HEK293 (cell line): ENCODE measurements at regions not wholly inside any gene's neighbourhood (a gene's known extent, or its start where the extent isn't known, plus 50 kb on each side); places are given as distances from the start of the nearest gene placed in this dataset.

ENCODE experiments used
- CTCF ChIA-PET: fragments of 350-600 bp; formaldehyde crosslinking; extraction: SDS; loops from one replicate; lab custom pipeline; 2021; ENCODE audit warnings: antibody characterized with exemption; lab: Yijun Ruan, JAX
- POLR2A ChIA-PET: fragments of 300-600 bp; formaldehyde crosslinking; extraction: SDS; loops from one replicate; lab custom pipeline; 2020; ENCODE audit warnings: antibody characterized with exemption, inconsistent platforms; lab: Yijun Ruan, JAX
- H3K27ac ChIP-seq: fragments of 200-500 bp; sonication (Bioruptor generic); 2 replicates; pipeline ENCODE4 v1.5.1; 2014; ENCODE audit warnings: low read depth, low read length, control low read depth, inconsistent platforms; ENCODE audit errors: extremely low read depth
- H3K36me3 ChIP-seq, 2 experiments: fragments of 200-500 bp in 1 of 2; sonication (Bioruptor generic) in 1 of 2; 1 replicate in 1 of 2; 2 replicates in 1 of 2; pipeline ENCODE4 v1.5.1; 2014 to 2017; ENCODE audit warnings: inconsistent platforms in 2 of 2, low read length in 2 of 2; ENCODE audit not compliant: control insufficient read depth in 2 of 2, insufficient read depth in 1 of 2
- H3K4me1 ChIP-seq: fragments of 200-500 bp; sonication (Bioruptor generic); 2 replicates; pipeline ENCODE4 v1.5.1; 2014; ENCODE audit warnings: mild to moderate bottlenecking, low read length, inconsistent platforms; ENCODE audit not compliant: control insufficient read depth, insufficient read depth
- H3K4me3 ChIP-seq: 2 replicates; pipeline ENCODE4 v1.5.1; 2011; ENCODE audit warnings: low read depth, mild to moderate bottlenecking, control low read depth, low read length, moderate library complexity
- H3K9me3 ChIP-seq: fragments of 200-500 bp; sonication (Bioruptor generic); 2 replicates; pipeline ENCODE4 v1.5.1; 2014; ENCODE audit warnings: low read depth, low read length, inconsistent platforms; ENCODE audit not compliant: control insufficient read depth, insufficient read depth
- KLF10 ChIP-seq: fragments of 450-650 bp; IDR thresholded peaks from 2 replicates; pipeline ENCODE4 v1.5.1; 2018; ENCODE audit warnings: missing biosample characterization, mild to moderate bottlenecking, missing genetic modification characterization
- PRDM1 ChIP-seq: fragments of 450-650 bp; formaldehyde crosslinking; IDR thresholded peaks from 2 replicates; pipeline ENCODE4; 2016; ENCODE audit warnings: missing biosample characterization, missing genetic modification characterization
- ZFP3 ChIP-seq: fragments of 450-650 bp; formaldehyde crosslinking; IDR thresholded peaks from 2 replicates; pipeline ENCODE4 v1.5.1; 2016; ENCODE audit warnings: low read depth, missing biosample characterization, missing genetic modification characterization
- ZNF416 ChIP-seq: fragments of 450-650 bp; formaldehyde crosslinking; IDR thresholded peaks from 2 replicates; pipeline ENCODE4 v1.5.1; 2016; ENCODE audit warnings: missing biosample characterization, missing genetic modification characterization
- ZNF558 ChIP-seq: fragments of 450-650 bp; formaldehyde crosslinking; IDR thresholded peaks from 2 replicates; pipeline ENCODE4 v1.5.1; 2016; ENCODE audit warnings: missing biosample characterization, missing genetic modification characterization
- ZNF585B ChIP-seq: fragments of 450-650 bp; formaldehyde crosslinking; IDR thresholded peaks from 2 replicates; pipeline ENCODE4 v1.5.1; 2016; ENCODE audit warnings: missing biosample characterization, missing genetic modification characterization
- ZNF596 ChIP-seq: fragments of 450-650 bp; IDR thresholded peaks from 2 replicates; pipeline ENCODE4 v1.5.0; 2018; ENCODE audit warnings: missing biosample characterization, mild to moderate bottlenecking, missing genetic modification characterization, moderate library complexity
- ZNF621 ChIP-seq: fragments of 450-650 bp; formaldehyde crosslinking; IDR thresholded peaks from 2 replicates; pipeline ENCODE4 v1.5.1; 2017; ENCODE audit warnings: missing biosample characterization, missing genetic modification characterization
- ZNF623 ChIP-seq: fragments of 450-650 bp; formaldehyde crosslinking; IDR thresholded peaks from 2 replicates; pipeline ENCODE4 v1.5.1; 2016; ENCODE audit warnings: missing biosample characterization, missing genetic modification characterization
- ZNF76 ChIP-seq: fragments of 450-650 bp; formaldehyde crosslinking; IDR thresholded peaks from 2 replicates; pipeline ENCODE4; 2016; ENCODE audit warnings: low read depth, missing biosample characterization, missing genetic modification characterization, borderline replicate concordance
- ZNF785 ChIP-seq: fragments of 450-650 bp; formaldehyde crosslinking; IDR thresholded peaks from 2 replicates; pipeline ENCODE4 v1.5.1; 2016; ENCODE audit warnings: missing biosample characterization, missing genetic modification characterization
- ZNF837 ChIP-seq: fragments of 450-650 bp; formaldehyde crosslinking; IDR thresholded peaks from 2 replicates; pipeline ENCODE4 v1.5.1; 2016; ENCODE audit warnings: missing biosample characterization, missing genetic modification characterization
- TF ChIP-seq, protein P1 (sequence below): fragments of 450-650 bp; formaldehyde crosslinking; IDR thresholded peaks from 2 replicates; pipeline ENCODE4 v1.5.1; 2016; ENCODE audit warnings: missing biosample characterization, missing genetic modification characterization
- TF ChIP-seq, protein P2 (sequence below): fragments of 450-650 bp; formaldehyde crosslinking; conservative IDR thresholded peaks from 2 replicates; pipeline ENCODE4 v1.5.1; 2016; ENCODE audit warnings: low read depth, missing biosample characterization, missing genetic modification characterization
- TF ChIP-seq, protein P3 (sequence below): fragments of 450-650 bp; formaldehyde crosslinking; IDR thresholded peaks from 2 replicates; pipeline ENCODE4 v1.5.1; 2016; ENCODE audit warnings: missing biosample characterization, missing genetic modification characterization
- TF ChIP-seq, protein P4 (sequence below): fragments of 450-650 bp; formaldehyde crosslinking; IDR thresholded peaks from 2 replicates; pipeline ENCODE4 v1.5.1; 2016; ENCODE audit warnings: missing biosample characterization, missing genetic modification characterization
- TF ChIP-seq, protein P5 (sequence below): fragments of 450-650 bp; formaldehyde crosslinking; IDR thresholded peaks from 2 replicates; pipeline ENCODE4 v1.5.1; 2016; ENCODE audit warnings: missing biosample characterization, missing genetic modification characterization

DNA sequence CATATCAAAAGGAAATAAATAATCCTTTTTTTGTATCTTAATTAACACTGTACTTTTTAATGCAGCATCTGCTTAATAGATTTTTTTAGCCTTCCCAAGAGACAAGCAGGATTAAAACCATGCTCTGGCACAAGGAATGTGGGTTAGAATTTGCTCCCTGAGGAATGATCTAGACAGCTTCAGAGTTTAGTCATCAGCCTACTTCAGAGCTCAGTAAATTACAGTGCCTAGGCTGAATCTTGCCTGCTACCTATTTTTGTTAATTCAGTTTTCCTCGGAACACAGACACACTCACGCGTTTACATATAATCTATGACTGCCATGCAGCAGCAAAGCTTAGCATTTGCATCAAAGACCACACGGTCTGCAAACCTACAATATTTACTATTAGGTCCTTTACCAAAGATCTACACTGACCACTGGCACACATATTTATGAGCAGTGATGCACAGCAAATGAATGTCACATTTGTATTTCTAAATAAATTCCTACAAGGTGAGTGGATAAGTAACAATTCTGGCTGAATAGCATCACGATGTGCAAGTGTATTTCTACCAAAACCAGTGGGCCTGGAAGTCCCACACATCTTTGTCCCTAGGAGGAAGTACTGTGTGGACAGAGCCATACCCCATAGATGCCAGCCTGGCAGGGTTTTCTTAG, 309.8 kb upstream of the TMEM132C start:
- TF ChIP-seq, protein P1, sequence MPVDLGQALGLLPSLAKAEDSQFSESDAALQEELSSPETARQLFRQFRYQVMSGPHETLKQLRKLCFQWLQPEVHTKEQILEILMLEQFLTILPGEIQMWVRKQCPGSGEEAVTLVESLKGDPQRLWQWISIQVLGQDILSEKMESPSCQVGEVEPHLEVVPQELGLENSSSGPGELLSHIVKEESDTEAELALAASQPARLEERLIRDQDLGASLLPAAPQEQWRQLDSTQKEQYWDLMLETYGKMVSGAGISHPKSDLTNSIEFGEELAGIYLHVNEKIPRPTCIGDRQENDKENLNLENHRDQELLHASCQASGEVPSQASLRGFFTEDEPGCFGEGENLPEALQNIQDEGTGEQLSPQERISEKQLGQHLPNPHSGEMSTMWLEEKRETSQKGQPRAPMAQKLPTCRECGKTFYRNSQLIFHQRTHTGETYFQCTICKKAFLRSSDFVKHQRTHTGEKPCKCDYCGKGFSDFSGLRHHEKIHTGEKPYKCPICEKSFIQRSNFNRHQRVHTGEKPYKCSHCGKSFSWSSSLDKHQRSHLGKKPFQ (tag by site-specific recombination), result no peak
- TF ChIP-seq ZNF785 (tag by site-specific recombination) (no peak), ZNF585B (no peak), KLF10 (tag by site-specific recombination) (no peak), ZNF558 (tag by site-specific recombination) (no peak)
- TF ChIP-seq, protein P2, sequence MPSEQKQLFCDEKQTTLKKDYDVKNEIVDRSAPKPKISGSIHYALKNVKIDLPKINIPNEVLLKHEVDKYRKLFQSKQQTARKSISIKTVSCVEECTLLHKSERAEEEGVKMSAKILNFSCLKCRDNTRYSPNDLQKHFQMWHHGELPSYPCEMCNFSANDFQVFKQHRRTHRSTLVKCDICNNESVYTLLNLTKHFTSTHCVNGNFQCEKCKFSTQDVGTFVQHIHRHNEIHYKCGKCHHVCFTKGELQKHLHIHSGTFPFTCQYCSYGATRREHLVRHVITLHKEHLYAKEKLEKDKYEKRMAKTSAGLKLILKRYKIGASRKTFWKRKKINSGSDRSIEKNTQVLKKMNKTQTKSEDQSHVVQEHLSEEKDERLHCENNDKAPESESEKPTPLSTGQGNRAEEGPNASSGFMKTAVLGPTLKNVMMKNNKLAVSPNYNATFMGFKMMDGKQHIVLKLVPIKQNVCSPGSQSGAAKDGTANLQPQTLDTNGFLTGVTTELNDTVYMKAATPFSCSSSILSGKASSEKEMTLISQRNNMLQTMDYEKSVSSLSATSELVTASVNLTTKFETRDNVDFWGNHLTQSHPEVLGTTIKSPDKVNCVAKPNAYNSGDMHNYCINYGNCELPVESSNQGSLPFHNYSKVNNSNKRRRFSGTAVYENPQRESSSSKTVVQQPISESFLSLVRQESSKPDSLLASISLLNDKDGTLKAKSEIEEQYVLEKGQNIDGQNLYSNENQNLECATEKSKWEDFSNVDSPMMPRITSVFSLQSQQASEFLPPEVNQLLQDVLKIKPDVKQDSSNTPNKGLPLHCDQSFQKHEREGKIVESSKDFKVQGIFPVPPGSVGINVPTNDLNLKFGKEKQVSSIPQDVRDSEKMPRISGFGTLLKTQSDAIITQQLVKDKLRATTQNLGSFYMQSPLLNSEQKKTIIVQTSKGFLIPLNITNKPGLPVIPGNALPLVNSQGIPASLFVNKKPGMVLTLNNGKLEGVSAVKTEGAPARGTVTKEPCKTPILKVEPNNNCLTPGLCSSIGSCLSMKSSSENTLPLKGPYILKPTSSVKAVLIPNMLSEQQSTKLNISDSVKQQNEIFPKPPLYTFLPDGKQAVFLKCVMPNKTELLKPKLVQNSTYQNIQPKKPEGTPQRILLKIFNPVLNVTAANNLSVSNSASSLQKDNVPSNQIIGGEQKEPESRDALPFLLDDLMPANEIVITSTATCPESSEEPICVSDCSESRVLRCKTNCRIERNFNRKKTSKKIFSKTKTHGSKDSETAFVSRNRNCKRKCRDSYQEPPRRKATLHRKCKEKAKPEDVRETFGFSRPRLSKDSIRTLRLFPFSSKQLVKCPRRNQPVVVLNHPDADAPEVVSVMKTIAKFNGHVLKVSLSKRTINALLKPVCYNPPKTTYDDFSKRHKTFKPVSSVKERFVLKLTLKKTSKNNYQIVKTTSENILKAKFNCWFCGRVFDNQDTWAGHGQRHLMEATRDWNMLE (tag by site-specific recombination), result no peak
- CTCF ChIA-PET, result interaction anchor here (0.6 to 0.7 kb wide), 2 partner anchors 10 to 64 kb away, joined by 3 read pairs; no protein-coding TSS in a partner anchor
- no peak overlapping the region for H3K4me3 ChIP-seq
- H3K36me3 ChIP-seq, result no peaks in the 10 kb centered on the region
- POLR2A ChIA-PET, result no interaction called here
- H3K4me1 ChIP-seq, result no peaks in the 10 kb centered on the region
- no peak overlapping the region for H3K27ac ChIP-seq
- no peaks in the 10 kb centered on the region for H3K9me3 ChIP-seq

DNA sequence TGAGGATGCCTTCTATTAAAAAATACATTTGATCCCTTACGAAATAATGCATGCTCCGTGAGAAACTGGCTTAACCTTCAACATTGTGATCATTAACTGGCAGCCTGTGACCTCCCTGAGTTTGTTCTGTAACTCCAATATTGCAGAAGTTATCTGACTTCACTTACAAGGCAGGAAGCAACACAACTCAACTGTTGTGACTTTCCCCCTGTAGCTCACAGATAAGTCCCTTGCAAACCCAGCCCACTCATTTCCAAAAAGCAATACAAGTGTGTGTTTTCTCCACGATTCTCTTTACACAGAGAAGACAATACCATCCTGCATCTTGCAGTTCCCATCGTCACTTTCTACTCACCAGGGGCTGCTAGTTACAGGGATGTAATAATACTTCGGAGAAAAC, 304.7 kb upstream of the TMEM132C start:
- no peaks in the 10 kb centered on the region for H3K4me1 ChIP-seq
- TF ChIP-seq ZNF596 (tag by site-specific recombination) (no peak), ZFP3 (tag by site-specific recombination) (no peak), PRDM1 (tag by site-specific recombination) (no peak), ZNF621 (tag by site-specific recombination) (no peak), ZNF623 (no peak), ZNF837 (no peak), ZNF416 (tag by site-specific recombination) (no peak), ZNF76 (tag by site-specific recombination) (no peak)
- TF ChIP-seq, protein P3, sequence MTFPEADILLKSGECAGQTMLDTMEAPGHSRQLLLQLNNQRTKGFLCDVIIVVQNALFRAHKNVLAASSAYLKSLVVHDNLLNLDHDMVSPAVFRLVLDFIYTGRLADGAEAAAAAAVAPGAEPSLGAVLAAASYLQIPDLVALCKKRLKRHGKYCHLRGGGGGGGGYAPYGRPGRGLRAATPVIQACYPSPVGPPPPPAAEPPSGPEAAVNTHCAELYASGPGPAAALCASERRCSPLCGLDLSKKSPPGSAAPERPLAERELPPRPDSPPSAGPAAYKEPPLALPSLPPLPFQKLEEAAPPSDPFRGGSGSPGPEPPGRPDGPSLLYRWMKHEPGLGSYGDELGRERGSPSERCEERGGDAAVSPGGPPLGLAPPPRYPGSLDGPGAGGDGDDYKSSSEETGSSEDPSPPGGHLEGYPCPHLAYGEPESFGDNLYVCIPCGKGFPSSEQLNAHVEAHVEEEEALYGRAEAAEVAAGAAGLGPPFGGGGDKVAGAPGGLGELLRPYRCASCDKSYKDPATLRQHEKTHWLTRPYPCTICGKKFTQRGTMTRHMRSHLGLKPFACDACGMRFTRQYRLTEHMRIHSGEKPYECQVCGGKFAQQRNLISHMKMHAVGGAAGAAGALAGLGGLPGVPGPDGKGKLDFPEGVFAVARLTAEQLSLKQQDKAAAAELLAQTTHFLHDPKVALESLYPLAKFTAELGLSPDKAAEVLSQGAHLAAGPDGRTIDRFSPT (tag by site-specific recombination), result no peak
- TF ChIP-seq, protein P4, sequence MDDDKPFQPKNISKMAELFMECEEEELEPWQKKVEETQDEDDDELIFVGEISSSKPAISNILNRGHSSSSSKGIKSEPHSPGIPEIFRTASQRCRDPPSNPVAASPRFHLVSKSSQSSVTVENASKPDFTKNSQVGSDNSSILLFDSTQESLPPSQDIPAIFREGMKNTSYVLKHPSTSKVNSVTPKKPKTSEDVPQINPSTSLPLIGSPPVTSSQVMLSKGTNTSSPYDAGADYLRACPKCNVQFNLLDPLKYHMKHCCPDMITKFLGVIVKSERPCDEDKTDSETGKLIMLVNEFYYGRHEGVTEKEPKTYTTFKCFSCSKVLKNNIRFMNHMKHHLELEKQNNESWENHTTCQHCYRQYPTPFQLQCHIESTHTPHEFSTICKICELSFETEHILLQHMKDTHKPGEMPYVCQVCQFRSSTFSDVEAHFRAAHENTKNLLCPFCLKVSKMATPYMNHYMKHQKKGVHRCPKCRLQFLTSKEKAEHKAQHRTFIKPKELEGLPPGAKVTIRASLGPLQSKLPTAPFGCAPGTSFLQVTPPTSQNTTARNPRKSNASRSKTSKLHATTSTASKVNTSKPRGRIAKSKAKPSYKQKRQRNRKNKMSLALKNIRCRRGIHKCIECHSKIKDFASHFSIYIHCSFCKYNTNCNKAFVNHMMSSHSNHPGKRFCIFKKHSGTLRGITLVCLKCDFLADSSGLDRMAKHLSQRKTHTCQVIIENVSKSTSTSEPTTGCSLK (tag by site-specific recombination), result no peak
- TF ChIP-seq, protein P5, sequence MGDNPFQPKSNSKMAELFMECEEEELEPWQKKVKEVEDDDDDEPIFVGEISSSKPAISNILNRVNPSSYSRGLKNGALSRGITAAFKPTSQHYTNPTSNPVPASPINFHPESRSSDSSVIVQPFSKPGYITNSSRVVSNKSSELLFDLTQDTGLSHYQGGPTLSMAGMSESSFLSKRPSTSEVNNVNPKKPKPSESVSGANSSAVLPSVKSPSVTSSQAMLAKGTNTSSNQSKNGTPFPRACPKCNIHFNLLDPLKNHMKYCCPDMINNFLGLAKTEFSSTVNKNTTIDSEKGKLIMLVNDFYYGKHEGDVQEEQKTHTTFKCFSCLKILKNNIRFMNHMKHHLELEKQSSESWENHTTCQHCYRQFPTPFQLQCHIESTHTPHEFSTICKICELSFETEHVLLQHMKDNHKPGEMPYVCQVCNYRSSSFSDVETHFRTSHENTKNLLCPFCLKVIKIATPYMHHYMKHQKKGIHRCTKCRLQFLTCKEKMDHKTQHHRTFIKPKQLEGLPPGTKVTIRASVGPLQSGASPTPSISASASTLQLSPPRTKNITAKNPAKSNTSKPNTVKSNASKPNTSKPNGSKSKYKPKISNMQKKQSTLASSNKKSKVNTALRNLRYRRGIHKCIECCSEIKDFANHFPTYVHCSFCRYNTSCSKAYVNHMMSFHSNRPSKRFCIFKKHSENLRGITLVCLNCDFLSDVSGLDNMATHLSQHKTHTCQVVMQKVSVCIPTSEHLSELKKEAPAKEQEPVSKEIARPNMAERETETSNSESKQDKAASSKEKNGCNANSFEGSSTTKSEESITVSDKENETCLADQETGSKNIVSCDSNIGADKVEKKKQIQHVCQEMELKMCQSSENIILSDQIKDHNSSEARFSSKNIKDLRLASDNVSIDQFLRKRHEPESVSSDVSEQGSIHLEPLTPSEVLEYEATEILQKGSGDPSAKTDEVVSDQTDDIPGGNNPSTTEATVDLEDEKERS (tag by site-specific recombination), result no peak

More for the DNA sequence above, 304.7 kb upstream of the TMEM132C start:
- Histone ChIP-seq H3K4me3 (no peak overlapping the region), H3K9me3 (no peaks in the 10 kb centered on the region), H3K36me3 (no peaks in the 10 kb centered on the region), H3K27ac (no peak overlapping the region)
- ChIA-PET CTCF (interaction anchor here (0.7 kb wide), 1 partner anchor 184 kb away, joined by 3 read pairs; no protein-coding TSS in a partner anchor), POLR2A (no interaction called here)
